Activated naive CD4-positive, alpha-beta T cell treated with anti-CD3 and anti-CD28 coated beads, Interleukin-2, amount 50 U/mL, for 24 hours (primary cell): ENCODE measurements at regions not wholly inside any gene's neighbourhood (a gene's known extent, or its start where the extent isn't known, plus 50 kb on each side); places are given as distances from the start of the nearest gene placed in this dataset.
"Not testable (repeated sequence)": the region's sequence is repeated elsewhere in the genome, so short reads cannot be mapped to it uniquely, and the experiment has no call there.

Experiments used
- H3K27ac Mint-ChIP-seq: one replicate; pipeline ENCODE4 v1.8.0; 2021; ENCODE audit warnings: mild to moderate bottlenecking, mixed read lengths
- H3K27me3 Mint-ChIP-seq: one replicate; pipeline ENCODE4 v1.8.0; 2021; ENCODE audit warnings: mixed read lengths
- H3K36me3 Mint-ChIP-seq: one replicate; pipeline ENCODE4 v1.8.0; 2021; ENCODE audit warnings: mixed read lengths
- H3K4me1 Mint-ChIP-seq: one replicate; pipeline ENCODE4 v1.8.0; 2021; ENCODE audit warnings: mixed read lengths
- H3K4me3 Mint-ChIP-seq: one replicate; pipeline ENCODE4 v1.8.0; 2021; ENCODE audit warnings: mild to moderate bottlenecking, mixed read lengths
- H3K9me3 Mint-ChIP-seq: one replicate; pipeline ENCODE4 v1.8.0; 2021; ENCODE audit warnings: mixed read lengths

- no peak overlapping the region for H3K4me3 Mint-ChIP-seq
- peaks cover 1% of the 10 kb centered on the region for H3K27me3 Mint-ChIP-seq
- no peaks in the 10 kb centered on the region for H3K36me3 Mint-ChIP-seq
- no peaks in the 10 kb centered on the region for H3K4me1 Mint-ChIP-seq
- H3K9me3 Mint-ChIP-seq, result no peaks in the 10 kb centered on the region
- H3K27ac Mint-ChIP-seq, result no peak overlapping the region
These were observed 896.9 kb downstream of the DIPK2A start for GRCh38 chr3:144868506-144868905.

DNA sequence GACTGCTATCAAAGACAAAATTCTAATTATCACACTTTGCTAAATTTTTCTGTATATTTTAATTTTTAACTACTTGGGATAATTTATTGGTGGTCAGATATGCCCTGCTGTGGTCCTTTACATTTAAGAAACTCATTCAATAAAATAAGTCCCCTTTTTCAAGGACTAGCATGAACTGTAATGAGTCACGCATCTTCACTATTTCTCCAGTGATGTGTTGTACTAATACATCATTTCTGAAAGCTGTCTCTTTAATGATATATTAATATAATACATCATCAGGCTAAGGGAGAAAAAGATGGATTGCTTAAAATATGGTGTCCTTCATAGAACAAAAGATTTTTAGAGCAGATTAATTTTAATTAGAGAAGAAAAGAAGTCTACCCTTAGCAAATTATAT, 901.4 kb downstream of the DIPK2A start:
- Mint-ChIP-seq H3K4me1 (no peaks in the 10 kb centered on the region), H3K27me3 (peaks cover 1% of the 10 kb centered on the region), H3K36me3 (no peaks in the 10 kb centered on the region), H3K27ac (no peak overlapping the region), H3K4me3 (no peak overlapping the region), H3K9me3 (no peaks in the 10 kb centered on the region)

DNA sequence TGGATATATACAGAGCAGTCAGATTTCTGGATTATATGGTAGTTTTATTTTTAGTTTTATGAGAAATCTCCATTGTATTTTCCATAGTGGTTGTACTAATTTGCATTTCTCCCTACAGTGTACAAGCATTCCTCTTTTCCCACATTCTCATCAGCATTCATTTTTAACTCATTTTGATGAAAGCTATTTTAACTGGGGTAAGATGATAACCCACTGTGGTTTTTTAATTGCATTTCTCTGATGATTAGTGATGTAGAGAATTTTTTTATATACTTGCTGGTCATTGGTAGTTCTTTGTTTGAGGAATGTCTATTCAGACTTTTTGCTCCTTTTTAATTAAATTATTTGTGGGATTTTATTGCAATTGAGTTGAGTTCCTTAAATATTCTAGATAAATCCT, 903.6 kb downstream of the DIPK2A start:
- no peak overlapping the region for H3K4me3 Mint-ChIP-seq
- H3K9me3 Mint-ChIP-seq, result no peaks in the 10 kb centered on the region
- H3K4me1 Mint-ChIP-seq, result no peaks in the 10 kb centered on the region
- no peak overlapping the region for H3K27ac Mint-ChIP-seq
- no peaks in the 10 kb centered on the region for H3K27me3 Mint-ChIP-seq
- no peaks in the 10 kb centered on the region for H3K36me3 Mint-ChIP-seq

- Mint-ChIP-seq H3K27me3 (no peaks in the 10 kb centered on the region), H3K4me3 (no peak overlapping the region), H3K27ac (no peak overlapping the region), H3K4me1 (no peaks in the 10 kb centered on the region), H3K9me3 (no peaks in the 10 kb centered on the region), H3K36me3 (no peaks in the 10 kb centered on the region)
These were observed 905.7 kb downstream of the DIPK2A start for GRCh38 chr3:144877356-144877755.

DNA sequence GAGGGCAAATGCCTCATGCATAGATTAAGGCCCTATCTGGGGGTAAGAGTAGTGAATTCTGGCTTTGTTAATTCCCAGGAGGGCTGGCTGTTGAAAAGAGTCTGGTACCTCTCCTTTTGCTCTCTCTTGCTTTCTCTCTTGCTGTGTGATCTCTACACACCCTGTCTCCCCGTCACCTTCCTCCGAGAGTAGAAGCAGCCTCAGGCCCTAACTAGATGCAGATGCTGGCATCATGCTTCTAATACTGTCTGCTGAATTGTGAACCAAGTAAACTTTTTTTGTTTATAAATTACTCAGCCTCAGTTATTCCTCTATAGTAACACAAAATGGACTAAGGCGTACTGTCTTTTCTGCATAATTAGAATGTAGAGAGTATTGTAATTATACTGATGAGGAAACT, 908.1 kb downstream of the DIPK2A start:
- H3K4me3 Mint-ChIP-seq, result no peak overlapping the region
- no peaks in the 10 kb centered on the region for H3K4me1 Mint-ChIP-seq
- H3K27me3 Mint-ChIP-seq, result no peaks in the 10 kb centered on the region
- H3K27ac Mint-ChIP-seq, result no peak overlapping the region
- no peaks in the 10 kb centered on the region for H3K9me3 Mint-ChIP-seq
- no peaks in the 10 kb centered on the region for H3K36me3 Mint-ChIP-seq

DNA sequence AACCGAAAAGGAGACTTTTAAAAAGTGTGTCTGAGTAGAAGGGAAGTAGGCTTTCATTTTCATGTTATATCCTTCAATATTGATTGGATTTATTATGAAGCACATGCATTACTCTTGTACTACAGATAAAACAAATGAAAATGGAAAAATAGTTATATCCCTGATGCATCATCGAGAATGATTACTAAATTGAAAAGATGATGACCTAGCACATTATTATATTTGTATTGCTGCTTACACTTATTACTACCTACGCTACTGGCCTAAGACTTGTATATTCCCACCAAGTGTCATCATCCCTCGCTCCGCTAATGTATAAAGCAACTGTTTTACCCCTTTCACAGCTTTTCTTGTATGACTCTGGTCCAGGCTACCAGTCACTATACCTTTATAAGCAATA, 922.4 kb downstream of the DIPK2A start:
- H3K4me1 Mint-ChIP-seq, result no peaks in the 10 kb centered on the region
- no peaks in the 10 kb centered on the region for H3K27me3 Mint-ChIP-seq
- no peaks in the 10 kb centered on the region for H3K9me3 Mint-ChIP-seq
- H3K4me3 Mint-ChIP-seq, result no peak overlapping the region
- H3K27ac Mint-ChIP-seq, result no peak overlapping the region
- H3K36me3 Mint-ChIP-seq, result no peaks in the 10 kb centered on the region

- Mint-ChIP-seq H3K36me3 (no peaks in the 10 kb centered on the region), H3K4me3 (no peak overlapping the region), H3K27ac (no peak overlapping the region), H3K27me3 (no peaks in the 10 kb centered on the region), H3K9me3 (no peaks in the 10 kb centered on the region), H3K4me1 (no peaks in the 10 kb centered on the region)
These were observed 923.0 kb downstream of the DIPK2A start for GRCh38 chr3:144894576-144894975.

DNA sequence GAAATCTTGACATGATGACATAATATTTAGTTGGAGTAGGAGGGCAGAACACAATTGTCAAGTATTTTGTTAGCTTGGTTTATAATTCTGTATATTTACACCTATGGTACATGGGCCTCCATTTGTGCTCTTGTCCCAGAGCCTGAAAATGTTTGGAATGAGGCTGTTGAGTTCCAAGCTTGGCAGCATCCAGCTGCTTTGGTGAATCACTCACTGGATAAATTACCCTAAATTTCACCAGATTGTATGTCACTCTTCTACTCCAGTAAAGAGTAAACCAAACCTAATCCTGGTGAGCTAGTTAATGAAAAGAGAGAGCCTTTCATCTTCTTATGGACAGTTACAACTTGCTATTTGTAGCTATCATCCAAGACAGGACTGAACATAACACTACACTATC, 928.7 kb downstream of the DIPK2A start:
- Mint-ChIP-seq H3K27ac (no peak overlapping the region), H3K4me1 (no peaks in the 10 kb centered on the region), H3K9me3 (no peaks in the 10 kb centered on the region), H3K27me3 (no peaks in the 10 kb centered on the region), H3K4me3 (no peak overlapping the region), H3K36me3 (no peaks in the 10 kb centered on the region)

- H3K4me3 Mint-ChIP-seq, H3K27ac Mint-ChIP-seq, H3K27me3 Mint-ChIP-seq, H3K9me3 Mint-ChIP-seq, H3K4me1 Mint-ChIP-seq, H3K36me3 Mint-ChIP-seq: not testable (repeated sequence)
These were observed 936.0 kb downstream of the DIPK2A start for GRCh38 chr3:144907581-144907980.

DNA sequence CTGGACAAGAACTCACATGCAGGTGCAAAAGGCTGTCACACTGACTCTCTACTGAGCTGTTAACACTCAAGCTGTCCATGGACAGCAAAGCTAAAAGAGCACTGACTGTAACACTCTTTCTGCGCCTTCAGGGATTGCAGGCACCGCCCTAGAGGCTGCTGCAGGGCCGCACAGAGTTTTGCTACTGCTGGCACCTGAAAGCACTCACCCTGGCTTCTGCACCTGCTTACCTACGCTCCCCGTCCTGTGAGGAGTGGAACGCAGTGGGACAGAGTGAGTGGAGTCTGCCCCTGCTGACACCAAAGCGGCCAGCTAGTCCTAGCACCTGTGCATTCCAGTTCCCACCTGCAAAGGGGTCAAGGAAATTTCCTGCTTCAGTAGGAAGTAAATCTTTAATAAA, 941.3 kb downstream of the DIPK2A start:
- no peaks in the 10 kb centered on the region for H3K36me3 Mint-ChIP-seq
- peaks cover 9% of the 10 kb centered on the region for H3K9me3 Mint-ChIP-seq
- no peaks in the 10 kb centered on the region for H3K4me1 Mint-ChIP-seq
- no peaks in the 10 kb centered on the region for H3K27me3 Mint-ChIP-seq
- no peak overlapping the region for H3K4me3 Mint-ChIP-seq
- H3K27ac Mint-ChIP-seq, result no peak overlapping the region

- H3K4me1 Mint-ChIP-seq, result no peaks in the 10 kb centered on the region
- H3K4me3 Mint-ChIP-seq, result no peak overlapping the region
- H3K27me3 Mint-ChIP-seq, result no peaks in the 10 kb centered on the region
- H3K36me3 Mint-ChIP-seq, result no peaks in the 10 kb centered on the region
- H3K27ac Mint-ChIP-seq, result no peak overlapping the region
- peaks cover 5% of the 10 kb centered on the region for H3K9me3 Mint-ChIP-seq
These were observed 943.6 kb downstream of the DIPK2A start for GRCh38 chr3:144915202-144915601.

- no peak overlapping the region for H3K4me3 Mint-ChIP-seq
- peaks cover 3% of the 10 kb centered on the region for H3K27me3 Mint-ChIP-seq
- H3K36me3 Mint-ChIP-seq, result no peaks in the 10 kb centered on the region
- no peaks in the 10 kb centered on the region for H3K9me3 Mint-ChIP-seq
- no peaks in the 10 kb centered on the region for H3K4me1 Mint-ChIP-seq
- H3K27ac Mint-ChIP-seq, result no peak overlapping the region
These were observed 950.1 kb downstream of the DIPK2A start for GRCh38 chr3:144921710-144922109.

- Mint-ChIP-seq H3K4me1 (no peaks in the 10 kb centered on the region), H3K9me3 (no peaks in the 10 kb centered on the region), H3K4me3 (no peak overlapping the region), H3K36me3 (no peaks in the 10 kb centered on the region), H3K27ac (no peak overlapping the region), H3K27me3 (peaks cover 3% of the 10 kb centered on the region)
These were observed 951.6 kb downstream of the DIPK2A start for GRCh38 chr3:144923046-144923775.

- H3K27ac Mint-ChIP-seq, result no peak overlapping the region
- peaks cover 4% of the 10 kb centered on the region for H3K9me3 Mint-ChIP-seq
- no peak overlapping the region for H3K4me3 Mint-ChIP-seq
- no peaks in the 10 kb centered on the region for H3K36me3 Mint-ChIP-seq
- no peaks in the 10 kb centered on the region for H3K27me3 Mint-ChIP-seq
- no peaks in the 10 kb centered on the region for H3K4me1 Mint-ChIP-seq
These were observed 958.8 kb downstream of the DIPK2A start for GRCh38 chr3:144930431-144930830.

GRCh38 chr3:144931590-144931989, 960.0 kb downstream of the DIPK2A start:
- no peaks in the 10 kb centered on the region for H3K4me1 Mint-ChIP-seq
- H3K27me3 Mint-ChIP-seq, result no peaks in the 10 kb centered on the region
- H3K27ac Mint-ChIP-seq, result no peak overlapping the region
- no peaks in the 10 kb centered on the region for H3K36me3 Mint-ChIP-seq
- H3K4me3 Mint-ChIP-seq, result no peak overlapping the region
- H3K9me3 Mint-ChIP-seq, result peaks cover 4% of the 10 kb centered on the region

DNA sequence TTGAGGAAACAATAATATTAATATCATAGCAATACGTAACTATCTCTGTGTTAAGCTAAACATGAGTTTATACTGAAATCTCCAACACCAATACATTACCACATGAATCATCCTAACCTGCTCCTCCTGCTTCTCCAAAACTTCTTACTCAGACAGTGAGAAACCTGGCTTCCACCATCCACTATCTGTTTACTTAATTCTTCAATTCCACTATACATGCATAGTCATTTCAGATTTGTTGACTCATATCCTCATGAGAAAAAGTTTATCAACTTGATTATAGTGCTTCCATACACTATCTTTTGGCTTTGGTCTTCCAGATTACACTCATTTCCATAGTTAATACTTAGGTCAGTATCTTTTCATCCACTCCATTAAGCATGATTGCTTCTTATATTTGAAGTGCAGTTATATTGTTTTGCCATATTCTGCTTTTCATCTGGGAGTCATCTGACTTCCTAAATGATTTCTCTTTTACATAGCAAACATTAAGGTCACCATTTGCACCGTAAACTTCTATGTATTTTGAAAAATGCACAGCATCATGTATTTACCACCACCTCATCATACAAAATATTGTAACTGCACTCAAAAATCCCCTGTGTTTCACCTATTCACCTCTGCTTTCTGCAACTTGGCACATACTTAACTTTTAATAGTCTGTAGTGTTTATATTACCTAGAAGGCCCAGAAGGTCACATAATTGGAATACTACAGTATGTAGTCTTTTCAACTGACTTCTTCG, 970.6 kb downstream of the DIPK2A start:
- Mint-ChIP-seq H3K27me3 (no peaks in the 10 kb centered on the region), H3K4me1 (no peaks in the 10 kb centered on the region), H3K27ac (no peak overlapping the region), H3K36me3 (no peaks in the 10 kb centered on the region), H3K9me3 (peaks cover 14% of the 10 kb centered on the region), H3K4me3 (no peak overlapping the region)

- no peaks in the 10 kb centered on the region for H3K27me3 Mint-ChIP-seq
- no peak overlapping the region for H3K27ac Mint-ChIP-seq
- H3K4me1 Mint-ChIP-seq, result no peaks in the 10 kb centered on the region
- no peaks in the 10 kb centered on the region for H3K36me3 Mint-ChIP-seq
- H3K9me3 Mint-ChIP-seq, result peaks cover 14% of the 10 kb centered on the region
- no peak overlapping the region for H3K4me3 Mint-ChIP-seq
These were observed 971.2 kb downstream of the DIPK2A start for GRCh38 chr3:144942838-144943197.
